OCI-LY3 (cell line): ENCODE measurements at regions not wholly inside any gene's neighbourhood (a gene's known extent, or its start where the extent isn't known, plus 50 kb on each side); places are given as distances from the start of the nearest gene placed in this dataset.

Source experiments
- EZH2phosphoT487 ChIP-seq: fragments of 200-600 bp; shearing (Covaris generic); IDR thresholded peaks from 2 replicates; pipeline ENCODE4 v1.6.1; 2018; ENCODE audit warnings: antibody characterized with exemption, mixed run types, low read depth
- TF ChIP-seq, protein P1 (sequence below): fragments of 200-600, 300-600 bp; sonication (generic); IDR thresholded peaks from 2 replicates; pipeline ENCODE4 v1.5.1; 2014; ENCODE audit warnings: antibody characterized with exemption, low read length, low read depth

GRCh38 chr9:126216826-126217225 lies 109.8 kb upstream of the MVB12B start:
- TF ChIP-seq, protein P1, sequence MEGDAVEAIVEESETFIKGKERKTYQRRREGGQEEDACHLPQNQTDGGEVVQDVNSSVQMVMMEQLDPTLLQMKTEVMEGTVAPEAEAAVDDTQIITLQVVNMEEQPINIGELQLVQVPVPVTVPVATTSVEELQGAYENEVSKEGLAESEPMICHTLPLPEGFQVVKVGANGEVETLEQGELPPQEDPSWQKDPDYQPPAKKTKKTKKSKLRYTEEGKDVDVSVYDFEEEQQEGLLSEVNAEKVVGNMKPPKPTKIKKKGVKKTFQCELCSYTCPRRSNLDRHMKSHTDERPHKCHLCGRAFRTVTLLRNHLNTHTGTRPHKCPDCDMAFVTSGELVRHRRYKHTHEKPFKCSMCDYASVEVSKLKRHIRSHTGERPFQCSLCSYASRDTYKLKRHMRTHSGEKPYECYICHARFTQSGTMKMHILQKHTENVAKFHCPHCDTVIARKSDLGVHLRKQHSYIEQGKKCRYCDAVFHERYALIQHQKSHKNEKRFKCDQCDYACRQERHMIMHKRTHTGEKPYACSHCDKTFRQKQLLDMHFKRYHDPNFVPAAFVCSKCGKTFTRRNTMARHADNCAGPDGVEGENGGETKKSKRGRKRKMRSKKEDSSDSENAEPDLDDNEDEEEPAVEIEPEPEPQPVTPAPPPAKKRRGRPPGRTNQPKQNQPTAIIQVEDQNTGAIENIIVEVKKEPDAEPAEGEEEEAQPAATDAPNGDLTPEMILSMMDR = no peak
- no peak for TF ChIP-seq EZH2phosphoT487
